Body of pancreas (tissue), 4 donors: ENCODE measurements at regions not wholly inside any gene's neighbourhood (a gene's known extent, or its start where the extent isn't known, plus 50 kb on each side); places are given as distances from the start of the nearest gene placed in this dataset.

ENCODE experiments used
- POLR2A ChIP-seq, 3 donors: fragments of 450-650 bp; IDR thresholded peaks; one replicate each; pipeline ENCODE4 v1.6.1; 2016; ENCODE audit warnings: antibody characterized with exemption in 3 of 3, mild to moderate bottlenecking in 2 of 3
- TF ChIP-seq, protein P1 (sequence below), 7 experiments: fragments of 450-650 bp in 4 of 7; fragments of 200-600 bp in 3 of 7; sonication (generic) in 3 of 7; IDR thresholded peaks; one replicate each; pipeline ENCODE4 v1.5.1; 2016 to 2019; ENCODE audit warnings: antibody characterized with exemption in 7 of 7

DNA sequence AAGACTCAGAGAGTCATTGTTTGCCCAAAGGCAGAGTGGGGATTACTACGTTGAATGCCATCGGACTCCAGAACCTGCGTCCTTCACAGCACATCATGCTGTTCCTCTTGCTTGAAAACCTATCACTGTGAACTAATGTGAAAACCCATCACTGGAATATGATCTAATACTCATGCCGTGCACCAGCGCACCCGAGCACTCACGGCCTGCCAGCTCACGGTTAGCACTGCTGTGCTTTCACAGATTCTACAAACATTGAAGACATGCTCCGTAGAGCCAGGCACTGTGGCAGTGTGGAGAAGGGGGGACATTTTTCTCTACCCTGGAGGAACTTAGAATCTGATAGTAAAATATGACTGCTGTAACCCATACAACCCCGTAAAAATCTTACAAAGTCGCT is 350.4 kb downstream of the C16orf95 start:
- TF ChIP-seq, protein P1, sequence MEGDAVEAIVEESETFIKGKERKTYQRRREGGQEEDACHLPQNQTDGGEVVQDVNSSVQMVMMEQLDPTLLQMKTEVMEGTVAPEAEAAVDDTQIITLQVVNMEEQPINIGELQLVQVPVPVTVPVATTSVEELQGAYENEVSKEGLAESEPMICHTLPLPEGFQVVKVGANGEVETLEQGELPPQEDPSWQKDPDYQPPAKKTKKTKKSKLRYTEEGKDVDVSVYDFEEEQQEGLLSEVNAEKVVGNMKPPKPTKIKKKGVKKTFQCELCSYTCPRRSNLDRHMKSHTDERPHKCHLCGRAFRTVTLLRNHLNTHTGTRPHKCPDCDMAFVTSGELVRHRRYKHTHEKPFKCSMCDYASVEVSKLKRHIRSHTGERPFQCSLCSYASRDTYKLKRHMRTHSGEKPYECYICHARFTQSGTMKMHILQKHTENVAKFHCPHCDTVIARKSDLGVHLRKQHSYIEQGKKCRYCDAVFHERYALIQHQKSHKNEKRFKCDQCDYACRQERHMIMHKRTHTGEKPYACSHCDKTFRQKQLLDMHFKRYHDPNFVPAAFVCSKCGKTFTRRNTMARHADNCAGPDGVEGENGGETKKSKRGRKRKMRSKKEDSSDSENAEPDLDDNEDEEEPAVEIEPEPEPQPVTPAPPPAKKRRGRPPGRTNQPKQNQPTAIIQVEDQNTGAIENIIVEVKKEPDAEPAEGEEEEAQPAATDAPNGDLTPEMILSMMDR (IDR thresholded peaks at IDR 0.05): no peak
- TF ChIP-seq POLR2A (IDR thresholded peaks at IDR 0.05): no peak
